Skin epidermis (tissue), 12 donors: ENCODE measurements at regions not wholly inside any gene's neighbourhood (a gene's known extent, or its start where the extent isn't known, plus 50 kb on each side); places are given as distances from the start of the nearest gene placed in this dataset.
"Not testable (repeated sequence)": the region's sequence is repeated elsewhere in the genome, so short reads cannot be mapped to it uniquely, and the experiment has no call there.

Experiments used
- H3K27ac ChIP-seq, 21 experiments: fragments of 200-600 bp; sonication (generic) in 11 of 21; one replicate each; pipeline ENCODE4 v1.5.0; 2020; ENCODE audit warnings: mild to moderate bottlenecking in 3 of 21, inconsistent platforms in 2 of 21, moderate library complexity in 2 of 21
- H3K4me3 ChIP-seq, 7 experiments: fragments of 200-600 bp; sonication (generic) in 2 of 7; one replicate each; pipeline ENCODE4 v1.5.0; 2020; ENCODE audit warnings: inconsistent platforms in 2 of 7, mild to moderate bottlenecking in 2 of 7, moderate library complexity in 1 of 7

GRCh38 chr1:73674945-73675561, 522.9 kb downstream of the LRRIQ3 start:
- Histone ChIP-seq H3K27ac (no peak overlapping the region), H3K4me3 (no peak overlapping the region)

- Histone ChIP-seq H3K4me3 (no peak overlapping the region), H3K27ac (no peak overlapping the region)
Observed at GRCh38 chr1:73673971-73674370, 524.0 kb downstream of the LRRIQ3 start.

- Histone ChIP-seq H3K27ac (no peak overlapping the region), H3K4me3 (no peak overlapping the region)
Observed at GRCh38 chr1:73671530-73671929, 526.4 kb downstream of the LRRIQ3 start.

- not testable (repeated sequence) for H3K27ac ChIP-seq, H3K4me3 ChIP-seq
Observed at GRCh38 chr1:73667959-73668358, 530.0 kb downstream of the LRRIQ3 start.

- Histone ChIP-seq H3K4me3 (no peak overlapping the region), H3K27ac (no peak overlapping the region)
Observed at GRCh38 chr1:73662526-73662925, 535.5 kb downstream of the LRRIQ3 start.

GRCh38 chr1:73659136-73659535, 538.8 kb downstream of the LRRIQ3 start:
- H3K27ac ChIP-seq = no peak overlapping the region
- H3K4me3 ChIP-seq = no peak overlapping the region

- no peak overlapping the region for H3K4me3 ChIP-seq
- H3K27ac ChIP-seq = no peak overlapping the region
Observed at GRCh38 chr1:73654714-73655113, 543.3 kb downstream of the LRRIQ3 start.

GRCh38 chr1:73644198-73644597, 553.8 kb downstream of the LRRIQ3 start:
- Histone ChIP-seq H3K27ac (no peak overlapping the region), H3K4me3 (no peak overlapping the region)

- Histone ChIP-seq H3K27ac (no peak overlapping the region), H3K4me3 (no peak overlapping the region)
Observed at GRCh38 chr1:73639494-73639893, 558.5 kb downstream of the LRRIQ3 start.

- H3K4me3 ChIP-seq = no peak overlapping the region
- no peak overlapping the region for H3K27ac ChIP-seq
Observed at GRCh38 chr1:73637264-73637663, 560.7 kb downstream of the LRRIQ3 start.

GRCh38 chr1:73635021-73635420, 563.0 kb downstream of the LRRIQ3 start:
- Histone ChIP-seq H3K4me3 (no peak overlapping the region), H3K27ac (no peak overlapping the region)

- H3K4me3 ChIP-seq = no peak overlapping the region
- no peak overlapping the region for H3K27ac ChIP-seq
Observed at GRCh38 chr1:73627723-73628122, 570.3 kb downstream of the LRRIQ3 start.

- Histone ChIP-seq H3K27ac (no peak overlapping the region), H3K4me3 (no peak overlapping the region)
Observed at GRCh38 chr1:73626326-73626725, 571.6 kb downstream of the LRRIQ3 start.

- Histone ChIP-seq H3K4me3 (no peak overlapping the region), H3K27ac (no peak overlapping the region)
Observed at GRCh38 chr1:73623946-73624345, 574.0 kb downstream of the LRRIQ3 start.

- no peak overlapping the region for H3K27ac ChIP-seq
- no peak overlapping the region for H3K4me3 ChIP-seq
Observed at GRCh38 chr1:73617145-73617544, 580.8 kb downstream of the LRRIQ3 start.

GRCh38 chr1:73611681-73612080, 586.3 kb downstream of the LRRIQ3 start:
- no peak overlapping the region for H3K27ac ChIP-seq
- no peak overlapping the region for H3K4me3 ChIP-seq

GRCh38 chr1:73604739-73605138, 593.2 kb downstream of the LRRIQ3 start:
- no peak overlapping the region for H3K27ac ChIP-seq
- no peak overlapping the region for H3K4me3 ChIP-seq

- H3K27ac ChIP-seq = no peak overlapping the region
- H3K4me3 ChIP-seq = no peak overlapping the region
Observed at GRCh38 chr1:73604211-73604610, 593.8 kb downstream of the LRRIQ3 start.

GRCh38 chr1:73593804-73594203, 604.2 kb downstream of the LRRIQ3 start:
- Histone ChIP-seq H3K4me3 (peak overlapping the region in 2 of 7 experiments; percentile 5 to 12), H3K27ac (peak overlapping the region in 7 of 21 experiments; percentile 4 to 63 (median 50))

GRCh38 chr1:73593364-73593763, 604.6 kb downstream of the LRRIQ3 start:
- peak overlapping the region in 7 of 21 experiments; percentile 4 to 63 (median 50) for H3K27ac ChIP-seq

GRCh38 chr1:73587080-73587479, 610.9 kb downstream of the LRRIQ3 start:
- no peak overlapping the region for H3K4me3 ChIP-seq
- H3K27ac ChIP-seq = no peak overlapping the region

More at GRCh38 chr1:73593364-73593763, 604.6 kb downstream of the LRRIQ3 start:
- H3K4me3 ChIP-seq = peak overlapping the region in 3 of 7 experiments; percentile 5 to 19 (median 12)

- Histone ChIP-seq H3K27ac (no peak overlapping the region), H3K4me3 (no peak overlapping the region)
Observed at GRCh38 chr1:73577206-73577605, 620.8 kb downstream of the LRRIQ3 start.
